HG02970 (cell line): ENCODE measurements at regions not wholly inside any gene's neighbourhood (a gene's known extent, or its start where the extent isn't known, plus 50 kb on each side); places are given as distances from the start of the nearest gene placed in this dataset.

Source experiments
- ATAC-seq: cut with Tn5 transposase; IDR thresholded peaks from one replicate; pipeline ENCODE4 v1.9.1; 2021; ENCODE audit warnings: mild to moderate bottlenecking, moderate library complexity, moderate number of reproducible peaks; ENCODE audit not compliant: unreplicated experiment, low FRiP score

GRCh38 chr17:5783269-5783668 is 199.0 kb upstream of the NLRP1 start:
- ATAC-seq: no peak

DNA sequence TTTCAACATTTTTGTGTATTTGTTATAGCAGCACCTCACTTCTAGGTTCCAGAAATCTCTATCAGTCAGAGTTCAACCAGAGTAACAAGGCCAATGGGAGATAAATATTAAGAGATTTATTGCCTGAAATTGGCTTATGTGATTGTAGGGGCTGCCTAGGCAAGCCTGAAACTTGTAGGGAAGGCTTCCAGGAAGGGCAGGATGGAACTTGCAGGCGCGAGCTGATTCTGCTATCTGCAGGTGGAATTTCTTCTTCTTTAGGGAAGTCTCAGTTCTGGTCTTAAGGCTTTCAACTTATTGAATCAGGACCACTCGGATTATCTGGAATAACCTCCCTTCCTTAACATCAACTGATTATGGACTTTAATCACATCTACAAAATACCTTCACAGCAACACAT is 199.5 kb upstream of the NLRP1 start:
- ATAC-seq: no peak

DNA sequence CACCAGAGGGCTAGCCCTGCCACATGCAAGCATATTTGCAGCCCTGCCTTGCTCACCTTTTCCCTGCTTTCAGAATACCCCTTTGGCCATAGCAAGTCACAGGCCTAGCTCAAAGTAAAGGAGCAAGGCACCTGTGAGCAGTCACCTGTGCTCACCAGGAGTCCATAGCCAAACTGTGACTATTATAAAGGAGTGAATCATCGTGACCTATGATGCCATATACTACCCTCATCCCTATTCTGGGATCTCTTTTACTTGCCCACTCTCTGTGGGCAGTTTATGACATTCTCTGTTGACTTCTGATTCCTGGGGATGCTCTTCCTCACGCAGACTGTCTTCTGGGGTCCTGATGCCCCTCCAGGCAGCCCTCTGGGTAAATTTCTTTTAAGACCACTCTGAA is 200.5 kb upstream of the NLRP1 start:
- no peak for ATAC-seq

DNA sequence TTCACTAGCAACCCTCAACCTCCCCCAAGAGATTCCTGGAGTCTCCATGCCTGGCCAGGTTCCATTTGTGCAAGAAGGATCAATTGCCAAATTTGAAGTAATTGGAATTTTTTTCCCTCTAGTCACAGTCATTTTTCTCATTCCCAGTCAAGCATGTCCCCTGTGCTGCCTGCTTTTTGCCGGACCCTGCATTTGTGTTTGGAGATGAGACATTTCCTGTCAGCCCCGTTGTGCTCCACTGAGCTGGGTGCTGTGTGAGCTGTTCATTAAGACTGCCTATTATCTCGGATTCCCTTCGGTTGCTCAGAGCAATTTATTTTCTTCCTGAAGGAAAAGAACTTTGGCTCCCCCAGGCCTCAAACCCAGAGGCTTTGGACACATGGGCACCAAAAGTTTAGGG is 201.0 kb upstream of the NLRP1 start:
- ATAC-seq: no peak

GRCh38 chr17:5785867-5786509 is 201.7 kb upstream of the NLRP1 start:
- peak; percentile 42 for ATAC-seq

- no peak for ATAC-seq
These were observed 202.2 kb upstream of the NLRP1 start for GRCh38 chr17:5786510-5786875.

DNA sequence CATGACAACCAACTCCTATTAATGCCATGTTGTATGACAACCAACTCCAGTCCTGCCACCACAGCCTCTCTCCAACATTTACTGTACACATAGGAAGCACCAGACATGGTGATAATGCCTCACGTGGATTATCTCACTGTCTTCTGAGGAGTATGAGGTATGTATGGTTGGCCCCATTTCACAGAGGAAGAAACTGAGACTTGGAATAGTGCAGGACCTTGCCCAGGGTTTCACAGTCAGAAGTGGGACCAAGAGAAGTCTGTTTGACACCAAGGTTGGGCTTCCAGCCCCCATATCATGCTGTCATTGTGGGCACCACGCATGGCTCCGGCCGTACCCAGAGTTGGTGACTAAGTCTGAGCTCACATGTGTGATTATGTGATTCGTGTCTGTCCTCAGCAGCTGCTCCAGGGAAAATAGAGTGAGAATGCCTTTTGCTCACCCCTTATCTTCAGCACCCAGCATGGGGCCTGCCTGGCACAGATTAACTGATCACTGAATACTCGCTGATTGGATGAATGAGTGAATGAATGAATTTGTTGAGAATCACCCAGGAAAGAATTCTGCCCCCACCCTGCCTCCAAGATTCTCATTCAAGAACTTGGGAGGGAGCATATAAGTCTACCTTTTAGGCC is 204.1 kb upstream of the NLRP1 start:
- ATAC-seq: no peak

DNA sequence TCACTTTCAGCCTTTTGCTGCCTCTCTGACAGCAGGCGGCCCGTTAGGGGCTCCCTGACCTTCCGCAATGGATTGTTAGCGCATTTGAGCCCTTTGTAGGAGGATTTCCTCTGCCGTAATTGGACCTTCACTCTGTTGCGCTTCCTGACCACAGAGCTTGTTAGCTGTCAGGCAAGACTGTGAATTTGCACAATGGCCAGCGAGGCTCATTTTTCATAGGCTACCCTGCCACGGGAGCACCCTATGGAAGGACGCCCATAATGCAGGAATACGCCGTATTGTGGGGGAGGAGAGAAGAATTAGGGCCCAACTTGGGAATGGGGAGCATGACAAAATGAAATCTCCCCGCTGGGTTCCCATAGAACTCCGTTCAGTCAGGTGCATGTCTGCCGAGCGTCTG is 205.2 kb upstream of the NLRP1 start:
- no peak for ATAC-seq

DNA sequence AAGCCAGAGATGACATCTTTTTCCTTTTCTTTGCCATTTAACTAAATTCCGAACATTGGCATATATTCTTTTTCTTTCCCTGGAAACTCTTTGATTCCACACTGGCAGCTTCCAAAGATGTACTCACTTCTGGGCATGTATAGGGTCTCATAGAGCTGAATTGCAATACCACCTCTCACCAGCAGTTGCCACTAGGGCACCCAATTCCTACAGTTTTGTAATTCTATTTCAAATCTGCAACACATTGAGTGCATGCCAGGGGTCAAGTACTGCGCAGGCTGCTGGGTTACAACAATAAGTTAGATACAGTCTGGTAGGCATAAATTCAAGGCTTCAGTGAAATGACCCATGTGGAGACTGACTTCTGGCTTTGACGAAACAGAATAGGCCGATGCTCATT is 208.8 kb upstream of the NLRP1 start:
- no peak for ATAC-seq

- no peak for ATAC-seq
These were observed 209.6 kb upstream of the NLRP1 start for GRCh38 chr17:5793899-5794298.

- no peak for ATAC-seq
These were observed 210.1 kb upstream of the NLRP1 start for GRCh38 chr17:5794385-5794784.

DNA sequence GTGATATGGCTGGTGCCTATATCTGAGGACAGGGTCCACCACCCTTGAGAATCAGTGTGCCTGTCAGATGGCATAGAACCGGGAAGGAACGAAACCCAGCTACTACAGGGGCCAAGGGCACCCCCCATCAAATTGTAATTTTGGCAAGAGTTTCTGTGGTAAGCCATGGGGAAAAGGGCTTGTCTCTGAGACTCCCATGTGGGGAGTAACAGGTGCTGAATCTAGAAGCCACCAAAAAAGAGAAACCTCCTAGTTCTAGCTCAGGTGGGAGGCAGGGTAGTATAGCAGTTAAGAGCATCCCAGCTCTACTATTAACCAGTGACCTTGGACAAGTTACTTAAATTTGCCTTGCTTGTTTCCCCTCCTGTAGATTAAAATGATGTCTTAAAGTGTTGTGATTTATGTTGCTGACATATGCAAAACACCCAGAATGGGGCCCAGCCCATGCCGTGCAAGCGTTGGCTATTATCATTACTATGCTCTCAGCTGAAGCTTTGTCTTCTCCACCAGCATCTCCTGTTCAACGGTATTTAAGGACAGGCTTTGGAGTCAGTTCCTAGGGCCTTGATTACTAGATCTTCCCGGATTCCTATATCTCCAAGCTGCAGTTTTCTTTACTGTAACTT is 210.7 kb upstream of the NLRP1 start:
- ATAC-seq: no peak

- ATAC-seq: no peak
These were observed 213.2 kb upstream of the NLRP1 start for GRCh38 chr17:5797447-5798050.

DNA sequence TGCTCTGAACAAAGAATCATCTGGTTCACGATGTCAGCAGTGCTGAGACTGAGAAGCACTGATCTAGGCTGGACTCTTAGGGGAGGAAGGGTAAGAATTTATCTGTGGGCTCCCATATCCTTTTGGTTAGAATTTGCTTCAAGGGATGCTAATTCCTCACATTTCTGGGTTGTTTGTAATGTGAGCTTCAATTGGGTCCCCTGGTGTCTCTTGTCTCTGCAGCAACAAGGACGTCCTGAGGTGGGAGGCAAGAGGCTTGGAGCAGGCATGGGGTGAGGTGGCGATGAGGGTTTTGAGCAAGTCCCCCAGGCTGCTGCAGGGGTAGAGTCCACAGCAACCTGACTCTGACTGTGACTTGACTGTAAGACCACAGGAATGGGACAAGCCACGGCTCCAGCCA is 213.8 kb upstream of the NLRP1 start:
- ATAC-seq: no peak

GRCh38 chr17:5800131-5800530 is 215.8 kb upstream of the NLRP1 start:
- no peak for ATAC-seq

DNA sequence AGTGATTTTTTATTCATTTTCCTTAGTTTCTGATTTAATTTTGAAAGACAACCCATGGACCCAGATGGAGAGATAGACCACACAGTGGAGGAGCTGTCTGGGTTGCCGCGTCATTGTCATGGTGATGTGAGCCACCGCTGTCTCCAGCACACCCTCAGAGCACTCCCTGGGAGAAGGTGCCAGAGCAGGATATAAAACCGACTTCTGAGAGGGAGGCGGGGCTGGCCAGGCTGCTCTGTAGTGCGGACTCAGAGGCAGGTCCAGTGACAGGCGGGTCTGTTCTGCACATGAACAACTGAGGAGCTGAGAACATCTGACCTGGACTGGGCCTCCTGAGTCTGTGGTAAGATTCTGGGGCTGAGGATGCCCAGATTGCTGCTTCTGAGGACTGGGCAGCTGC is 216.3 kb upstream of the NLRP1 start:
- ATAC-seq: no peak

GRCh38 chr17:5804251-5804650 is 219.9 kb upstream of the NLRP1 start:
- no peak for ATAC-seq

- no peak for ATAC-seq
These were observed 224.7 kb upstream of the NLRP1 start for GRCh38 chr17:5809056-5809455.

DNA sequence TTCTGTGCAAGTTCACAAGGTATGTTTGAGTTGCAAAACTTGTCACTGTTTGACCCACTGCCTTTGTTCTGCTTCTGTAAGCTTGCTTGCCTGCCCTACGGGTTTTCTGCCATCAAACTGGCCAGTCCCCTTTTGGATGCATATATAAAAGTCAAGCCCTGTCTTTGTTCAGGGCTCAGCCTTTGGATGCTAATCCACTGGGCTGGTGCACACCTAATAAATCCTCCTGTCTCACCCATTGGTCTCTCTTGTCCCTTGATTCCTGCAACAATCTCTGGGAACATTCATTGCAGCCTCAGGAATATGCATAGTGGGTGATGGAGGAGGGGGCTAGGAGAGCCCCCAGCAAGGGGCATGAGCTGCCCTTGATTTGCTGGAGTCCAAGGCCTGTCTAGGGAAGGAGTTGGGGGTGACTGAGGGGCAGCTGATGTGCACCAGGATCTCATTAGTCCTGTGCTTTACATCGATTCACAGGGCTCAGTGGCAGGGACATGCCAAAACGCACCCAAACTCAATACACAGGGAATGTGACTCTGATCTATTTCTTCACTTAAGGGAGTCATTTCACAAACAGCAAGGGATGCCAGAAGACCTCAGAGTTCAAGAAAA is 225.4 kb upstream of the NLRP1 start:
- no peak for ATAC-seq

GRCh38 chr17:5812590-5812989 is 228.3 kb upstream of the NLRP1 start:
- no peak for ATAC-seq

- ATAC-seq: no peak
These were observed 229.0 kb upstream of the NLRP1 start for GRCh38 chr17:5813357-5813756.
